ENCODE measurements at regions not wholly inside any gene's neighbourhood (a gene's known extent, or its start where the extent isn't known, plus 50 kb on each side); places are given as distances from the start of the nearest gene placed in this dataset.

DNA sequence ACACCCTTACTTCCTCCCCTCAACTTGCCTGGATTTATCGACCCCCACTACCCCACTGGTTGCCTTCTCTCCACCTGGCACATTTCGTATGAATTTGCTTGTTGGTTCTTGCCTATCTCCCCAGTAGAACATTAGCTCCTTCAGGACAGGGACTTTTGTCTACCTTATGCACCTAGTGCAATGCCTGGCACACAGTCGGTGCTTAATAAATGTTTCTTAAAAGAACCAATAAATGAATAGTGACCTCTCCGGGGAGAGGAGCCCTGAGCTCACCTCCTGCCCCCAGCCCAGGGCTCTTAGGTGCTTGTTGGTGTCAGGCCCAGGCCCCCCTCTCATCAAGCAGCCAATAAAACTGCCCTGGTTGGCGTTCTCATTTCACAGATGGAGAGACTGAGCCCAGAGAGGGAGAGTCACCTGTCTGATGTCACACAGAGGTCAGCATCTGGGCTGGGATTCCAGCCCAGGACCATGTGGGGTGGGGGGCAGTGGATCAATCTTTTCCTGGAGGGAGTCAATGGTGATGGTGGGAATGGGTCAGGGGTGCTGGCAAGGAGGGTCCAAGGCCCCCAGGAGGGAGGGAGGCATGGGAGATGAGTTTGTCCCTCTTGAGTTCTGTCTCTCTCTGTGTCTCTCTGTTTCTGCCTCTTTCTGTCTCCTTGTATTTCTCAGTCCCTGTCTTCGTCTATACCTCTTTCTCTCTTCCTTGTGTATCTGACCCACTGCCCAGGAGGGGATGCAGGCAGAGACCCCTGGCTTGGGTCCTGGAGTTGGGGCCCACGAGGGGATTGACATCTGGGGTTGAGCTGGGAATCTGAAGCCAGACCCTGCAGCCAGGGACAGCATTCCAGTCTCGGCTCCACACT is 89.6 kb downstream of the CEBPB start:
- Histone ChIP-seq H3K4me2 (ENCODE audit: low read length) (no peak overlapping the region), H3K27ac (ENCODE audit: low read length) (no peak overlapping the region), H4K20me1 (ENCODE audit: insufficient read depth, low read length) (no peaks in the 10 kb centered on the region), H3K4me3 (ENCODE audit: low read length) (no peak overlapping the region), H3K9me3 (ENCODE audit: insufficient read depth, low read length) (no peaks in the 10 kb centered on the region), H3K4me1 (ENCODE audit: low read length) (peaks cover 30% of the 10 kb centered on the region), H3K36me3 (replicated peaks; ENCODE audit: low read depth, low read length) (no peaks in the 10 kb centered on the region), H3K27me3 (ENCODE audit: low read depth, low read length) (peaks cover 17% of the 10 kb centered on the region), H2AFZ (ENCODE audit: low read depth, low read length) (no peak overlapping the region), H3K79me2 (ENCODE audit: low read length) (no peaks in the 10 kb centered on the region), H3K9ac (ENCODE audit: low read length) (no peak overlapping the region)
- TF ChIP-seq, protein P1, sequence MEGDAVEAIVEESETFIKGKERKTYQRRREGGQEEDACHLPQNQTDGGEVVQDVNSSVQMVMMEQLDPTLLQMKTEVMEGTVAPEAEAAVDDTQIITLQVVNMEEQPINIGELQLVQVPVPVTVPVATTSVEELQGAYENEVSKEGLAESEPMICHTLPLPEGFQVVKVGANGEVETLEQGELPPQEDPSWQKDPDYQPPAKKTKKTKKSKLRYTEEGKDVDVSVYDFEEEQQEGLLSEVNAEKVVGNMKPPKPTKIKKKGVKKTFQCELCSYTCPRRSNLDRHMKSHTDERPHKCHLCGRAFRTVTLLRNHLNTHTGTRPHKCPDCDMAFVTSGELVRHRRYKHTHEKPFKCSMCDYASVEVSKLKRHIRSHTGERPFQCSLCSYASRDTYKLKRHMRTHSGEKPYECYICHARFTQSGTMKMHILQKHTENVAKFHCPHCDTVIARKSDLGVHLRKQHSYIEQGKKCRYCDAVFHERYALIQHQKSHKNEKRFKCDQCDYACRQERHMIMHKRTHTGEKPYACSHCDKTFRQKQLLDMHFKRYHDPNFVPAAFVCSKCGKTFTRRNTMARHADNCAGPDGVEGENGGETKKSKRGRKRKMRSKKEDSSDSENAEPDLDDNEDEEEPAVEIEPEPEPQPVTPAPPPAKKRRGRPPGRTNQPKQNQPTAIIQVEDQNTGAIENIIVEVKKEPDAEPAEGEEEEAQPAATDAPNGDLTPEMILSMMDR (IDR thresholded peaks at IDR 0.05; ENCODE audit: low read depth, low read length): no peak
- no peak for TF ChIP-seq EZH2phosphoT487 (IDR thresholded peaks at IDR 0.05; ENCODE audit: low read depth)

GRCh38 chr20:50280851-50281655 is 90.4 kb downstream of the CEBPB start:
- peaks cover 11% of the 10 kb centered on the region; the same call in 1 of the 2 replicates for H3K27me3 ChIP-seq (ENCODE audit: low read depth, low read length)
- no peak overlapping the region for H3K27ac ChIP-seq (ENCODE audit: low read length)
- H4K20me1 ChIP-seq (ENCODE audit: insufficient read depth, low read length): no peaks in the 10 kb centered on the region
- no peaks in the 10 kb centered on the region for H3K9me3 ChIP-seq (ENCODE audit: insufficient read depth, low read length)
- no peak overlapping the region for H2AFZ ChIP-seq (ENCODE audit: low read depth, low read length)
- peaks cover 30% of the 10 kb centered on the region for H3K4me1 ChIP-seq (ENCODE audit: low read length)
- TF ChIP-seq, protein P1 (IDR thresholded peaks at IDR 0.05; ENCODE audit: low read depth, low read length): no peak
- no peak for TF ChIP-seq EZH2phosphoT487 (IDR thresholded peaks at IDR 0.05; ENCODE audit: low read depth)
- H3K36me3 ChIP-seq (replicated peaks; ENCODE audit: low read depth, low read length): no peaks in the 10 kb centered on the region
- H3K79me2 ChIP-seq (ENCODE audit: low read length): no peaks in the 10 kb centered on the region
- H3K9ac ChIP-seq (ENCODE audit: low read length): no peak overlapping the region
- no peak overlapping the region for H3K4me2 ChIP-seq (ENCODE audit: low read length)
- H3K4me3 ChIP-seq (ENCODE audit: low read length): no peak overlapping the region

DNA sequence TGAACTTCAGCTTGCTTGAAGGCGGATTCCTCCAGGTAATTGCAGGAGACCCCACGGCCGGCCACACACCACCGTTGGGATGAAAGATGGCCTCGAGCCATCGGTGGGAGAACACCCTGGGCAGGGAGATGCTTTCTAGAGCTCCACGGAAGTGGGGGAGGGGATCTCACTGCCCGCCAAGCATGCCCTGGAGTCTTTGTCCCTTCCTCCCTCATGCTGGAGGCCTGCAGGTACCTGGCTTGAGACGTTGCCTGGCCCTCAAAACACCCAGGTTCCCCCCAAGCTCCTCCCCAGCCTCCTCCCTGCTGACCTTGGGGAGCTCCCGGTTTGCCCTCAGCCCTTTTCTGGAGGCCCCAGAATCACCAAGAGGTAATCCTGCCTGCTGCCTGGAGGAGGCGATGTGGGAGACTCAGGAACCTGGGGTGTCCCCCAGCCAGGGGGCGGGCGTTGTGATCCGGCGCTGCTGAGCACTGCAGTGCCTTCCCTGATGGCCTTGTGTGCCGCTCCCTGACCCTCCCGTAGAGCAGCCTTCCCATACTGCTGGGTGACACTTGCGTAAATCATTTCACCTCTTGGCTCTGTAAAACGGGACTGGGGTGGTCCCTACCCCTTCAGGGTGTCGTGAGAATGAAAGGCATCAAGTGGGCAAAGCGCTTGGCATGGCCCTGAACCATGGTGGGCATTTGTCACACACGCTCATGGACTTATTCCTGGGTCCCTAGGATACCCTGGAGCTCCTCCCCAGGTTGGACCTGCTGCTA is 91.4 kb downstream of the CEBPB start:
- Histone ChIP-seq H3K27ac (ENCODE audit: low read length) (no peak overlapping the region), H3K4me3 (ENCODE audit: low read length) (no peak overlapping the region), H3K36me3 (replicated peaks; ENCODE audit: low read depth, low read length) (no peaks in the 10 kb centered on the region), H3K4me2 (ENCODE audit: low read length) (no peak overlapping the region), H3K79me2 (ENCODE audit: low read length) (no peaks in the 10 kb centered on the region), H3K4me1 (ENCODE audit: low read length) (peaks cover 32% of the 10 kb centered on the region), H3K27me3 (ENCODE audit: low read depth, low read length) (0 out of 2 replicates have a peak, but pooled peaks cover 2% of the 10 kb centered on the region), H3K9ac (ENCODE audit: low read length) (no peak overlapping the region), H2AFZ (ENCODE audit: low read depth, low read length) (no peak overlapping the region), H4K20me1 (ENCODE audit: insufficient read depth, low read length) (no peaks in the 10 kb centered on the region), H3K9me3 (ENCODE audit: insufficient read depth, low read length) (no peaks in the 10 kb centered on the region)
- TF ChIP-seq EZH2phosphoT487 (IDR thresholded peaks at IDR 0.05; ENCODE audit: low read depth): no peak
- TF ChIP-seq, protein P1 (IDR thresholded peaks at IDR 0.05; ENCODE audit: low read depth, low read length): peak; percentile 30; the same call in 1 of the 2 replicates
